ENCODE measurements at regions not wholly inside any gene's neighbourhood (a gene's known extent, or its start where the extent isn't known, plus 50 kb on each side); places are given as distances from the start of the nearest gene placed in this dataset.

DNA sequence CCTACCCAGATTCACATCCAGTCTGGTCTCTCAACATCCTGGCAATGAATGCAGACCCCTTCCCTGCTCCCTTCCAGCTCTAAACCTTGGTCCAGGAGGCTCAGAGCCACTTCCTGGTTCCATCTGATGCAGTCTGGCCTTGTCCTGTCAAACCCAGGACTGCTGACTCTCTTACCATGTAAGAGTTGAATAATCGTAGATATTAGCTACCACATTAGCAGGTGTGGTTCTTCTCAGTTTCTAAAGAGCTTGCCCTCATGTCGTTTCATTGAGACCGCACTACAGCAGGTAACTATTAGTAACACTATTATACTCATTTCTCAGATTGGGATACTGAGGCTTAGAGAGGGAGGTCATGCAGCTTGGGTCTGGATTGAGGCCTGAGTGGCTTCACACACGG is 133.3 kb downstream of the BOD1 start:
- TF ChIP-seq TAF1 (IDR thresholded peaks at IDR 0.05; ENCODE audit: borderline replicate concordance, low read depth, low read length), result no peak
- TF ChIP-seq POLR2AphosphoS5 (IDR thresholded peaks at IDR 0.05; ENCODE audit: low read depth, low read length), result no peak
